HFF-Myc (cell line): ENCODE measurements at regions not wholly inside any gene's neighbourhood (a gene's known extent, or its start where the extent isn't known, plus 50 kb on each side); places are given as distances from the start of the nearest gene placed in this dataset.

Source experiments
- DNase-seq: peaks from one replicate; pipeline ENCODE4 v3.0.0-alpha.2; 2011; ENCODE audit warnings: low read depth; ENCODE audit errors: extremely low read depth
- H3K4me3 ChIP-seq: replicated peaks from 2 replicates; pipeline ENCODE4 v1.5.1; 2011; ENCODE audit warnings: low read depth, mild to moderate bottlenecking, control low read depth, low read length
- CTCF ChIP-seq: IDR thresholded peaks from 2 replicates; pipeline ENCODE4 v1.5.1; 2012; ENCODE audit warnings: mild to moderate bottlenecking, low read depth, low read length, control low read depth; ENCODE audit errors: missing control alignments

GRCh38 chr7:156434706-156435105, 205.9 kb upstream of the RNF32 start:
- no peak for DNase-seq
- H3K4me3 ChIP-seq: no peak overlapping the region
- no peak for TF ChIP-seq CTCF

- no peak overlapping the region for H3K4me3 ChIP-seq
- no peak for DNase-seq
- TF ChIP-seq CTCF: no peak
These were observed 208.6 kb upstream of the RNF32 start for GRCh38 chr7:156432018-156432417.

- DNase-seq: no peak
These were observed 210.5 kb upstream of the RNF32 start for GRCh38 chr7:156430109-156430508.

GRCh38 chr7:156429514-156429913, 211.1 kb upstream of the RNF32 start:
- no peak for DNase-seq
- TF ChIP-seq CTCF: no peak
- H3K4me3 ChIP-seq: no peak overlapping the region

More at GRCh38 chr7:156430109-156430508, 210.5 kb upstream of the RNF32 start:
- H3K4me3 ChIP-seq: no peak overlapping the region
- TF ChIP-seq CTCF: no peak

- no peak overlapping the region for H3K4me3 ChIP-seq
- no peak for TF ChIP-seq CTCF
These were observed 216.7 kb upstream of the RNF32 start for GRCh38 chr7:156423876-156424275.

GRCh38 chr7:156420496-156420895, 220.1 kb upstream of the RNF32 start:
- H3K4me3 ChIP-seq: no peak overlapping the region
- no peak for DNase-seq
- no peak for TF ChIP-seq CTCF

More at GRCh38 chr7:156423876-156424275, 216.7 kb upstream of the RNF32 start:
- no peak for DNase-seq

- TF ChIP-seq CTCF: no peak
- no peak for DNase-seq
- H3K4me3 ChIP-seq: no peak overlapping the region
These were observed 220.8 kb upstream of the RNF32 start for GRCh38 chr7:156419782-156420181.
